GM12878 (cell line): ENCODE measurements at regions not wholly inside any gene's neighbourhood (a gene's known extent, or its start where the extent isn't known, plus 50 kb on each side); places are given as distances from the start of the nearest gene placed in this dataset.

Source experiments
- ATAC-seq: fragments of 200-7000 bp; cut with Tn5 transposase; 3 replicates; pipeline ENCODE4 v1.9.1; 2020; ENCODE audit warnings: mild to moderate bottlenecking, moderate library complexity
- BruUV-seq: library from RNA; stranded (reverse); fragments of 400-500 nt; replicated peaks from 2 replicates; lab custom pipeline; 2021; lab: Mats Ljungman, UMichigan
- CTCF ChIA-PET: fragments of 300-600 bp; sonication (Branson Sonifier 250); formaldehyde crosslinking; extraction: SDS; loops from one replicate; lab custom pipeline; 2021; ENCODE audit warnings: inconsistent platforms; lab: Yijun Ruan, JAX
- POLR2A ChIA-PET: fragments of 350-600 bp; formaldehyde crosslinking; extraction: SDS; loops from one replicate; lab custom pipeline; 2021; ENCODE audit warnings: inconsistent platforms; lab: Charles Lee
- RAD21 ChIA-PET: fragments of 300-600 bp; sonication (Branson Sonifier 250); formaldehyde crosslinking; loops from one replicate; lab custom pipeline; 2023; ENCODE audit warnings: antibody characterized with exemption; ENCODE audit not compliant: unreplicated experiment; lab: Charles Lee
- SMC1A ChIA-PET: fragments of 300-600 bp; sonication (Branson Sonifier 250); formaldehyde crosslinking; loops from one replicate; lab custom pipeline; 2023; ENCODE audit not compliant: unreplicated experiment, uncharacterized antibody; lab: Charles Lee
- DNase-seq: peaks from one replicate; pipeline ENCODE4 v3.0.0-alpha.2; 2011; ENCODE audit warnings: low read depth, low spot score
- FAIRE-seq: peaks from 3 replicates; lab custom pipeline; 2011; peaks lifted over from hg19 to GRCh38; lab: Jason Lieb, UNC
- H2AFZ ChIP-seq: 2 replicates; pipeline ENCODE4 v1.6.0; 2011; ENCODE audit warnings: low read depth, low read length, control low read depth; ENCODE audit not compliant: control insufficient read depth
- H3K27ac ChIP-seq: 2 replicates; pipeline ENCODE4 v1.5.1; 2011; ENCODE audit warnings: control low read depth; ENCODE audit not compliant: control insufficient read depth, insufficient read depth
- H3K27me3 ChIP-seq, 2 experiments: replicated peaks in 1 of 2; 2 replicates each; pipeline versions ENCODE4 v1.6.0 to v1.6.1; 2011; ENCODE audit warnings: low read length in 1 of 2; ENCODE audit not compliant: control insufficient read depth in 2 of 2, insufficient read depth in 2 of 2
- H3K36me3 ChIP-seq, 2 experiments: 2 replicates each; pipeline ENCODE4 v1.5.1; 2011; ENCODE audit warnings: low read length in 1 of 2; ENCODE audit not compliant: control insufficient read depth in 2 of 2, insufficient read depth in 2 of 2
- H3K4me1 ChIP-seq: 2 replicates; pipeline ENCODE4 v1.6.1; 2011; ENCODE audit warnings: mild to moderate bottlenecking, low read length, moderate library complexity, mixed read lengths; ENCODE audit not compliant: control insufficient read depth, insufficient read depth
- H3K4me2 ChIP-seq: 2 replicates; pipeline ENCODE4 v1.6.0; 2011; ENCODE audit warnings: control low read depth; ENCODE audit not compliant: control insufficient read depth, insufficient read depth
- H3K4me3 ChIP-seq: fragments of 200-600 bp; sonication (generic); 2 replicates; pipeline ENCODE4 v1.5.1; 2016
- H3K79me2 ChIP-seq: 2 replicates; pipeline ENCODE4 v1.6.0; 2011; ENCODE audit warnings: low read length; ENCODE audit not compliant: control insufficient read depth, insufficient read depth
- H3K9ac ChIP-seq: 2 replicates; pipeline ENCODE4 v1.8.0; 2011; ENCODE audit warnings: low read length, control low read depth, mixed read lengths; ENCODE audit not compliant: control insufficient read depth, insufficient read depth
- H3K9me3 ChIP-seq: replicated peaks from 3 replicates; pipeline ENCODE4 v1.5.1; 2011; ENCODE audit warnings: mild to moderate bottlenecking, low read length; ENCODE audit not compliant: control insufficient read depth, insufficient read depth
- H4K20me1 ChIP-seq: 2 replicates; pipeline ENCODE4 v1.6.0; 2011; ENCODE audit not compliant: control insufficient read depth, insufficient read depth
- ASH2L ChIP-seq: fragments of 300-600, 200-600 bp; sonication (generic); IDR thresholded peaks from 2 replicates; pipeline ENCODE4 v1.6.1; 2017; ENCODE audit warnings: low read depth, mild to moderate bottlenecking, borderline replicate concordance
- CEBPZ ChIP-seq: fragments of 150-350 bp; IDR thresholded peaks from 2 replicates; pipeline ENCODE4 v1.6.1; 2016; ENCODE audit warnings: low read depth, low read length
- CHD1 ChIP-seq: IDR thresholded peaks from 2 replicates; pipeline ENCODE4 v1.6.1; 2012; ENCODE audit warnings: low read depth, low read length, improper control_type of control experiment
- CREB1 ChIP-seq: IDR thresholded peaks from 2 replicates; pipeline ENCODE4 v1.6.1; 2012; ENCODE audit warnings: low read depth, mild to moderate bottlenecking, inconsistent platforms
- DPF2 ChIP-seq: fragments of 450-650 bp; IDR thresholded peaks from 2 replicates; pipeline ENCODE4 v1.6.1; 2017; ENCODE audit warnings: mild to moderate bottlenecking
- EP300 ChIP-seq, 2 experiments: fragments of 150-350 bp in 1 of 2; IDR thresholded peaks; 2 replicates each; pipeline ENCODE4 v1.6.1; 2011 to 2012; ENCODE audit warnings: low read depth in 2 of 2, low read length in 2 of 2, borderline replicate concordance in 1 of 2, improper control_type of control experiment in 1 of 2, inconsistent platforms in 1 of 2; ENCODE audit not compliant: control insufficient read depth in 1 of 2
- HDAC6 ChIP-seq: fragments of 200-600 bp; sonication (generic); IDR thresholded peaks from one replicate; pipeline ENCODE4 v1.8.0; 2017; ENCODE audit warnings: antibody characterized with exemption; ENCODE audit not compliant: unreplicated experiment
- MEF2B ChIP-seq: fragments of 450-650 bp; IDR thresholded peaks from 2 replicates; pipeline ENCODE4 v1.6.1; 2018; ENCODE audit warnings: mild to moderate bottlenecking, moderate library complexity; ENCODE audit not compliant: partially characterized antibody, poor library complexity, severe bottlenecking
- POLR2A ChIP-seq: IDR thresholded peaks from 2 replicates; pipeline ENCODE4 v1.6.1; 2011; ENCODE audit warnings: low read depth, mild to moderate bottlenecking, low read length
- RAD21 ChIP-seq: IDR thresholded peaks from 2 replicates; pipeline ENCODE4 v1.6.1; 2011; ENCODE audit warnings: mild to moderate bottlenecking, low read depth, low read length, moderate library complexity; ENCODE audit not compliant: insufficient read depth
- RBBP5 ChIP-seq: fragments of 200-600 bp; sonication (generic); conservative IDR thresholded peaks from 2 replicates; pipeline ENCODE4 v1.6.1; 2016
- SMC3 ChIP-seq: IDR thresholded peaks from 2 replicates; pipeline ENCODE4 v1.6.1; 2011; ENCODE audit warnings: low read length, improper control_type of control experiment, borderline replicate concordance
- SUZ12 ChIP-seq: fragments of 200-600 bp; sonication (generic); IDR thresholded peaks from one replicate; pipeline ENCODE4 v1.6.1; 2018; ENCODE audit warnings: antibody characterized with exemption, mild to moderate bottlenecking; ENCODE audit not compliant: unreplicated experiment
- ZNF592 ChIP-seq: fragments of 450-650 bp; IDR thresholded peaks from 2 replicates; pipeline ENCODE4 v1.6.1; 2017; ENCODE audit warnings: mild to moderate bottlenecking, moderate library complexity
- ZNF687 ChIP-seq: fragments of 450-650 bp; IDR thresholded peaks from 2 replicates; pipeline ENCODE4 v1.6.1; 2017; ENCODE audit warnings: mild to moderate bottlenecking, moderate library complexity
- WGBS: methylation state at CpG from one replicate; pipeline ENCODE4 v1.1.6; 2016; ENCODE audit warnings: low lambda C conversion rate; ENCODE audit not compliant: insufficient replicate concordance, insufficient coverage; ENCODE audit errors: missing lambda C conversion rate; 5-methylcytosine and 5-hydroxymethylcytosine counted together
- in situ Hi-C: fragments of 300-500 bp; cut with MboI; formaldehyde crosslinking; loops from 9 replicates; pipeline ENCODE4 v1.14.3; 2018; ENCODE audit warnings: mixed read lengths
- intact Hi-C: fragments of 100-400 bp; cut with micrococcal nuclease; formaldehyde crosslinking; loops from one replicate; pipeline ENCODE4 v1.14.2; 2022; ENCODE audit not compliant: unreplicated experiment

GRCh38 chr7:155953501-155953778 is 141.2 kb upstream of the SHH start:
- no peak overlapping the region for H2AFZ ChIP-seq
- ChIA-PET SMC1A (no interaction called here), RAD21 (no interaction called here), POLR2A (no interaction called here), CTCF (no interaction called here)
- H3K4me1 ChIP-seq, result no peaks in the 10 kb centered on the region
- FAIRE-seq, result no peak
- intact Hi-C loops (no loop called here), in situ Hi-C loops (no loop called here)
- DNase-seq, result no peak
- no peak overlapping the region for H3K4me3 ChIP-seq
- no TSS peak for BruUV-seq
- H3K9me3 ChIP-seq, result no peaks in the 10 kb centered on the region
- no peaks in the 10 kb centered on the region for H4K20me1 ChIP-seq
- ATAC-seq, result no peak
- no peaks in the 10 kb centered on the region for H3K36me3 ChIP-seq
- no peak overlapping the region for H3K4me2 ChIP-seq
- WGBS, result 0% methylated on average over 4 of the region's 5 CpGs
- H3K9ac ChIP-seq, result no peak overlapping the region
- H3K79me2 ChIP-seq, result no peaks in the 10 kb centered on the region
- H3K27ac ChIP-seq, result no peak overlapping the region
- peaks cover 1 to 2% of the 10 kb centered on the region in 2 experiments; a peak in 3 of 4 replicates for H3K27me3 ChIP-seq
- TF ChIP-seq SMC3 (no peak), EP300 (IDR thresholded peaks at IDR 0.05; ENCODE audit: borderline replicate concordance in 1 of 2, control insufficient read depth in 1 of 2, low read depth in 2 of 2, low read length in 2 of 2) (no peak), HDAC6 (no peak), RAD21 (no peak), ASH2L (no peak), DPF2 (no peak), CREB1 (no peak), CEBPZ (no peak), ZNF687 (no peak), RBBP5 (no peak), POLR2A (no peak), CHD1 (no peak), ZNF592 (no peak), MEF2B (no peak), SUZ12 (no peak)
